DOHH2 (cell line): ENCODE measurements at regions not wholly inside any gene's neighbourhood (a gene's known extent, or its start where the extent isn't known, plus 50 kb on each side); places are given as distances from the start of the nearest gene placed in this dataset.

ENCODE experiments used
- H3F3A ChIP-seq: fragments of 200-600 bp; sonication (generic), shearing (Covaris generic); 2 replicates; pipeline ENCODE4 v1.6.0; 2016; ENCODE audit warnings: antibody characterized with exemption, mild to moderate bottlenecking; ENCODE audit not compliant: control insufficient read depth, insufficient read depth
- H3K27ac ChIP-seq: fragments of 200-600 bp; sonication (generic); 2 replicates; pipeline ENCODE4 v1.5.1; 2014; ENCODE audit warnings: low read depth, mild to moderate bottlenecking, low read length, moderate library complexity
- H3K27me3 ChIP-seq: fragments of 200-600 bp; sonication (generic); 2 replicates; pipeline ENCODE4 v1.6.1; 2014; ENCODE audit warnings: mild to moderate bottlenecking, low read length, mixed read lengths; ENCODE audit not compliant: control insufficient read depth
- H3K36me3 ChIP-seq: fragments of 200-600 bp; sonication (generic); 2 replicates; pipeline ENCODE4 v1.6.1; 2014; ENCODE audit warnings: mild to moderate bottlenecking, low read length, moderate library complexity, mixed read lengths; ENCODE audit not compliant: control insufficient read depth
- H3K4me1 ChIP-seq: fragments of 200-600 bp; sonication (generic); 2 replicates; pipeline ENCODE4 v1.6.1; 2014; ENCODE audit warnings: mild to moderate bottlenecking, low read length, mixed read lengths; ENCODE audit not compliant: control insufficient read depth
- H3K4me2 ChIP-seq: fragments of 200-600 bp; sonication (generic); 2 replicates; pipeline ENCODE4 v1.6.0; 2014; ENCODE audit warnings: mild to moderate bottlenecking, low read length, moderate library complexity
- H3K4me3 ChIP-seq: fragments of 200-600 bp; sonication (generic); 2 replicates; pipeline ENCODE4 v1.5.1; 2014; ENCODE audit warnings: mild to moderate bottlenecking, low read length, mixed read lengths
- H3K79me2 ChIP-seq: fragments of 200-600 bp; sonication (generic); 2 replicates; pipeline ENCODE4 v1.6.1; 2014; ENCODE audit warnings: mild to moderate bottlenecking, low read length, mixed read lengths; ENCODE audit not compliant: control insufficient read depth
- H3K9me2 ChIP-seq: fragments of 200-600 bp; sonication (generic); replicated peaks from 2 replicates; pipeline ENCODE4 v1.6.1; 2014; ENCODE audit warnings: mild to moderate bottlenecking, low read length, mixed read lengths; ENCODE audit not compliant: control insufficient read depth
- H3K9me3 ChIP-seq: fragments of 200-600 bp; sonication (generic); 2 replicates; pipeline ENCODE4 v1.6.1; 2014; ENCODE audit warnings: antibody characterized with exemption, low read length, mixed read lengths; ENCODE audit not compliant: control insufficient read depth, insufficient read depth
- H4K20me1 ChIP-seq: fragments of 200-600 bp; sonication (generic); 2 replicates; pipeline ENCODE4 v1.6.0; 2014; ENCODE audit warnings: low read depth, mild to moderate bottlenecking, antibody characterized with exemption, low read length, moderate library complexity; ENCODE audit not compliant: control insufficient read depth, insufficient read depth
- CTCF ChIP-seq: fragments of 200-600 bp; sonication (generic); IDR thresholded peaks from one replicate; pipeline ENCODE4 v1.5.1; 2014; ENCODE audit warnings: antibody characterized with exemption, mild to moderate bottlenecking, low read depth, low read length; ENCODE audit not compliant: poor library complexity, severe bottlenecking
- EZH2phosphoT487 ChIP-seq: fragments of 200-600 bp; sonication (generic); IDR thresholded peaks from 2 replicates; pipeline ENCODE4 v1.6.1; 2017; ENCODE audit warnings: borderline replicate concordance, mild to moderate bottlenecking, antibody characterized with exemption, low read length, moderate library complexity, mixed read lengths

- Histone ChIP-seq H3K27ac (no peak overlapping the region), H3K79me2 (no peaks in the 10 kb centered on the region), H3K4me1 (no peaks in the 10 kb centered on the region), H3K36me3 (no peaks in the 10 kb centered on the region), H3F3A (no peaks in the 10 kb centered on the region), H4K20me1 (no peaks in the 10 kb centered on the region), H3K4me2 (no peak overlapping the region), H3K9me3 (no peaks in the 10 kb centered on the region), H3K27me3 (no peaks in the 10 kb centered on the region), H3K4me3 (no peak overlapping the region), H3K9me2 (no peaks in the 10 kb centered on the region)
- no peak for TF ChIP-seq EZH2phosphoT487
- TF ChIP-seq CTCF, result no peak
Observed at GRCh38 chr17:71398025-71398424, 722.8 kb upstream of the SOX9 start.

- Histone ChIP-seq H3F3A (no peaks in the 10 kb centered on the region), H3K27ac (no peak overlapping the region), H3K79me2 (no peaks in the 10 kb centered on the region), H3K4me2 (no peak overlapping the region), H3K36me3 (no peaks in the 10 kb centered on the region), H3K4me3 (no peak overlapping the region), H3K4me1 (no peaks in the 10 kb centered on the region), H3K9me2 (no peaks in the 10 kb centered on the region), H3K9me3 (no peaks in the 10 kb centered on the region), H3K27me3 (no peaks in the 10 kb centered on the region), H4K20me1 (no peaks in the 10 kb centered on the region)
- TF ChIP-seq EZH2phosphoT487 (no peak), CTCF (no peak)
Observed at GRCh38 chr17:71398800-71399219, 722.0 kb upstream of the SOX9 start.

- Histone ChIP-seq H3K36me3 (no peaks in the 10 kb centered on the region), H3K9me3 (no peaks in the 10 kb centered on the region), H3K4me2 (no peak overlapping the region), H3K4me3 (no peak overlapping the region), H3K79me2 (no peaks in the 10 kb centered on the region), H4K20me1 (no peaks in the 10 kb centered on the region), H3K4me1 (no peaks in the 10 kb centered on the region), H3K9me2 (no peaks in the 10 kb centered on the region), H3K27me3 (no peaks in the 10 kb centered on the region), H3F3A (no peaks in the 10 kb centered on the region), H3K27ac (no peak overlapping the region)
- TF ChIP-seq EZH2phosphoT487 (no peak), CTCF (no peak)
Observed at GRCh38 chr17:71399221-71399620, 721.6 kb upstream of the SOX9 start.

GRCh38 chr17:71399649-71400048 is 721.2 kb upstream of the SOX9 start:
- H3F3A ChIP-seq, result no peaks in the 10 kb centered on the region
- H3K27ac ChIP-seq, result no peak overlapping the region
- no peaks in the 10 kb centered on the region for H3K36me3 ChIP-seq
- no peaks in the 10 kb centered on the region for H3K9me3 ChIP-seq
- H3K79me2 ChIP-seq, result no peaks in the 10 kb centered on the region
- H3K27me3 ChIP-seq, result no peaks in the 10 kb centered on the region
- H3K4me1 ChIP-seq, result no peaks in the 10 kb centered on the region
- H3K4me2 ChIP-seq, result no peak overlapping the region
- H4K20me1 ChIP-seq, result no peaks in the 10 kb centered on the region
- no peaks in the 10 kb centered on the region for H3K9me2 ChIP-seq
- no peak overlapping the region for H3K4me3 ChIP-seq
- TF ChIP-seq EZH2phosphoT487 (no peak), CTCF (no peak)
